Mesenchymal stem cell (in vitro differentiated cells and primary cell): ENCODE measurements at regions not wholly inside any gene's neighbourhood (a gene's known extent, or its start where the extent isn't known, plus 50 kb on each side); places are given as distances from the start of the nearest gene placed in this dataset. TPM values are rescaled to one million over a fixed set of nuclear protein-coding genes. Genes with fewer than 3 reads are reported as not detected.
"Not testable (repeated sequence)": the region's sequence is repeated elsewhere in the genome, so short reads cannot be mapped to it uniquely, and the experiment has no call there.

Experiments
- DNase-seq: peaks from one replicate; pipeline ENCODE4 v3.0.0-alpha.2; 2013
- H2AFZ ChIP-seq: one replicate; pipeline ENCODE4 v1.6.1; 2013; ENCODE audit warnings: low read depth, mild to moderate bottlenecking, control low read depth, inconsistent platforms, low read length, moderate library complexity
- H2AK5ac ChIP-seq: 2 replicates; pipeline ENCODE4 v1.6.1; 2013; ENCODE audit warnings: low read length, moderate library complexity, mild to moderate bottlenecking, inconsistent platforms; ENCODE audit not compliant: severe bottlenecking
- H2BK120ac ChIP-seq: one replicate; pipeline ENCODE4 v1.6.1; 2013; ENCODE audit warnings: low read depth, mild to moderate bottlenecking, inconsistent platforms, low read length, moderate library complexity
- H2BK12ac ChIP-seq, 2 experiments: one replicate each; pipeline ENCODE4 v1.6.1; 2013; ENCODE audit warnings: inconsistent platforms in 2 of 2, low read length in 2 of 2, mild to moderate bottlenecking in 2 of 2, moderate library complexity in 2 of 2, control low read depth in 1 of 2
- H2BK15ac ChIP-seq: one replicate; pipeline ENCODE4 v1.6.1; 2013; ENCODE audit warnings: mild to moderate bottlenecking, low read depth, inconsistent platforms; ENCODE audit not compliant: poor library complexity, severe bottlenecking
- H2BK5ac ChIP-seq: 2 replicates; pipeline ENCODE4 v1.6.1; 2013; ENCODE audit warnings: low read depth, mild to moderate bottlenecking, low read length, control low read depth, inconsistent platforms; ENCODE audit not compliant: poor library complexity, severe bottlenecking
- H3K14ac ChIP-seq, 2 experiments: one replicate each; pipeline ENCODE4 v1.6.1; 2013; ENCODE audit warnings: inconsistent platforms in 2 of 2, low read length in 2 of 2, control low read depth in 1 of 2, mild to moderate bottlenecking in 1 of 2, moderate library complexity in 1 of 2
- H3K18ac ChIP-seq, 2 experiments: one replicate each; pipeline ENCODE4 v1.6.1; 2013; ENCODE audit warnings: inconsistent platforms in 2 of 2, low read length in 2 of 2, control low read depth in 1 of 2, low read depth in 1 of 2, mild to moderate bottlenecking in 1 of 2
- H3K23ac ChIP-seq, 2 experiments: one replicate each; pipeline ENCODE4 v1.6.1; 2013; ENCODE audit warnings: inconsistent platforms in 2 of 2, low read length in 2 of 2, mild to moderate bottlenecking in 2 of 2, moderate library complexity in 2 of 2, control low read depth in 1 of 2
- H3K27ac ChIP-seq: 2 replicates; pipeline ENCODE4 v1.5.1; 2013; ENCODE audit warnings: mild to moderate bottlenecking, moderate library complexity, low read length, control low read depth, inconsistent platforms; ENCODE audit not compliant: poor library complexity, severe bottlenecking
- H3K27me3 ChIP-seq, 2 experiments: 2 replicates each; pipeline versions ENCODE4 v1.6.1 to v1.7.0; 2013; ENCODE audit warnings: low read length in 2 of 2, mild to moderate bottlenecking in 2 of 2, moderate library complexity in 2 of 2, control low read depth in 1 of 2, inconsistent platforms in 1 of 2; ENCODE audit not compliant: control insufficient read depth in 1 of 2, insufficient read depth in 1 of 2
- H3K36me3 ChIP-seq, 2 experiments: 2 replicates each; pipeline versions ENCODE4 v1.6.1 to v1.7.0; 2013; ENCODE audit warnings: low read length in 2 of 2, control low read depth in 1 of 2, inconsistent platforms in 1 of 2, low read depth in 1 of 2, mild to moderate bottlenecking in 1 of 2; ENCODE audit not compliant: insufficient read depth in 2 of 2, control insufficient read depth in 1 of 2
- H3K4ac ChIP-seq, 2 experiments: one replicate each; pipeline ENCODE4 v1.6.1; 2013; ENCODE audit warnings: inconsistent platforms in 2 of 2, low read length in 2 of 2, mild to moderate bottlenecking in 2 of 2, moderate library complexity in 2 of 2, control low read depth in 1 of 2, low read depth in 1 of 2
- H3K4me1 ChIP-seq: 2 replicates; pipeline ENCODE4 v1.6.1; 2013; ENCODE audit warnings: low read depth, low read length, control low read depth; ENCODE audit not compliant: control insufficient read depth, insufficient read depth
- H3K4me2 ChIP-seq: 2 replicates; pipeline ENCODE4 v1.6.1; 2013; ENCODE audit warnings: low read length, mild to moderate bottlenecking, inconsistent platforms; ENCODE audit not compliant: poor library complexity, severe bottlenecking
- H3K4me3 ChIP-seq, 2 experiments: 2 replicates each; pipeline versions ENCODE4 v1.5.1 to v1.7.0; 2013; ENCODE audit warnings: low read length in 2 of 2, mild to moderate bottlenecking in 2 of 2, control low read depth in 1 of 2, low read depth in 1 of 2; ENCODE audit not compliant: insufficient read depth in 1 of 2
- H3K79me1 ChIP-seq: replicated peaks from 2 replicates; pipeline ENCODE4 v1.6.1; 2013; ENCODE audit warnings: mild to moderate bottlenecking, control low read depth, low read length, inconsistent platforms; ENCODE audit not compliant: poor library complexity, severe bottlenecking
- H3K9ac ChIP-seq: 2 replicates; pipeline ENCODE4 v1.7.0; 2013; ENCODE audit warnings: mild to moderate bottlenecking, low read length, moderate library complexity
- H3K9me3 ChIP-seq: 2 replicates; pipeline ENCODE4 v1.7.0; 2013; ENCODE audit warnings: mild to moderate bottlenecking, low read length; ENCODE audit not compliant: control insufficient read depth
- H4K8ac ChIP-seq: one replicate; pipeline ENCODE4 v1.6.1; 2013; ENCODE audit warnings: inconsistent platforms, mild to moderate bottlenecking, low read length, moderate library complexity
- H4K91ac ChIP-seq: one replicate; pipeline ENCODE4 v1.6.1; 2013; ENCODE audit warnings: mild to moderate bottlenecking, low read length, inconsistent platforms
- WGBS: methylation state at CpG from one replicate; pipeline ENCODE4 v1.1.7; 2013; ENCODE audit warnings: mixed read lengths; 5-methylcytosine and 5-hydroxymethylcytosine counted together
- small RNA-seq: library from polyadenylated mRNA; stranded (forward); fragments of <200 nt; extraction: miRNeasy Mini kit (QIAGEN cat#:217004); gene quantifications from one replicate; pipeline ENCODE3, GENCODE V24; 2013; ENCODE audit warnings: low read depth

DNA sequence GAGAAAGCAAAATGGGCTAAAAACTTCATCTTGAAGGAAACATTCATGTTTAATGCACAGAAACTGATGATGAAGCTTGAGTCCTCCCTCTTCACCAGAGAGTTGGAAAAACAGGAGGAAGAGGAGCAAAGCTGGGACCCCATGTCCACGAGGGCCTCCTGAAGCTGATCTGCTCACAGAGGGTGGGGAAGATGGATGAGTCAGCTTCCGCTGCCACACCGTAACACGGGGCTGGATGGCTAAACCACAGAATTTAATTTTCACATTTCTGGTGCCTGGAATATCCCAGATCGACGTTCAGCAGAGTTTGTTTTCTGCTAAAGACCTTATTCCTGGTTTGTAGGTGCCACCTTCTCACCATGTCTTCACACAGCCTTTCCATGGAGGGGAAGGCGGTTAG is 634.4 kb downstream of the RPIA start:
- not testable (repeated sequence) for H4K91ac ChIP-seq, H3K23ac ChIP-seq, H3K18ac ChIP-seq, H2BK15ac ChIP-seq, H3K4me3 ChIP-seq, H3K36me3 ChIP-seq, H3K27ac ChIP-seq, H2BK12ac ChIP-seq, H2AK5ac ChIP-seq, H2BK5ac ChIP-seq, H3K9ac ChIP-seq, H3K14ac ChIP-seq, DNase-seq, H3K79me1 ChIP-seq, H3K4me1 ChIP-seq, H3K4ac ChIP-seq, H2BK120ac ChIP-seq, H3K4me2 ChIP-seq, H2AFZ ChIP-seq, H4K8ac ChIP-seq, H3K9me3 ChIP-seq, H3K27me3 ChIP-seq
- no CpG with 5 or more reads among the region's 7 CpGs for WGBS

DNA sequence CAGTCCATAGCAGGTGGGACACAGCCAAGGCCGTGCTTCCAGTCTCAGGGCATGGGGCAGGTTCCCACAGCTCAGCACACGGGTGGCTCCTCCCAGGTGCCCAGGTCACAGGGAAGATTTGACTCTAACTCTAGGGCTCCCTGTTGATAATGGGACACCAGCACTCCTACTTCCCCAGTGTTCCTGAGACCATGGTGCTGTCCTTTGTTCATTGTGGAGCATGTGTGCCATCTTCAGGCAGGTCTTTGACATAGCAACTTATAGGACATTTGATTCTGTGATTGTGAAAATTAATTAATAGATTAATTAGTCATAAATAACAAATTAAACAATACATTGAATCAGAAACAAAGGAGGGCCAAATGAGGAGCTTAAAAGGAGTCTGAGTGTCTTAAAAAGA is 635.0 kb downstream of the RPIA start:
- not testable (repeated sequence) for DNase-seq, H3K4me3 ChIP-seq, H2BK15ac ChIP-seq, H3K4me1 ChIP-seq, H2BK12ac ChIP-seq, H3K27me3 ChIP-seq, H4K91ac ChIP-seq, H3K36me3 ChIP-seq, H3K4me2 ChIP-seq, H3K9me3 ChIP-seq, H2BK120ac ChIP-seq, H3K79me1 ChIP-seq, H3K9ac ChIP-seq, H4K8ac ChIP-seq, H2AK5ac ChIP-seq, H3K23ac ChIP-seq, H3K4ac ChIP-seq, H3K18ac ChIP-seq, H2BK5ac ChIP-seq, H3K27ac ChIP-seq, H3K14ac ChIP-seq, H2AFZ ChIP-seq
- no CpG with 5 or more reads among the region's 2 CpGs for WGBS

GRCh38 chr2:89328790-89329189 is 637.3 kb downstream of the RPIA start:
- not testable (repeated sequence) for H2BK15ac ChIP-seq, H3K9ac ChIP-seq, H3K4ac ChIP-seq, H3K27me3 ChIP-seq, H2BK5ac ChIP-seq, H4K8ac ChIP-seq, H3K79me1 ChIP-seq, H4K91ac ChIP-seq, DNase-seq, H3K27ac ChIP-seq, H3K18ac ChIP-seq, H2BK12ac ChIP-seq, H2AK5ac ChIP-seq, H3K14ac ChIP-seq, H2BK120ac ChIP-seq, H3K4me3 ChIP-seq, H2AFZ ChIP-seq, H3K23ac ChIP-seq, H3K9me3 ChIP-seq, H3K4me2 ChIP-seq, H3K36me3 ChIP-seq, H3K4me1 ChIP-seq
- WGBS = no CpG with 5 or more reads among the region's 1 CpG

Small RNA genes lying in the stretch of these regions (small RNA-seq; reads per million reads assigned to genes)
- gene IGKJ1 = not detected
- not detected for gene IGKJ3
- not detected for gene IGKJ4
- gene IGKJ5 = not detected
- gene IGKV1-35 = not detected
- gene IGKV2-19 = not detected
- gene IGKV2-36 = not detected
- not detected for gene IGKV2-38
- not detected for gene IGKV3-25
- not detected for gene IGKV7-3
- not detected for gene MIR4436A
